Endothelial cell of umbilical vein (primary cell): ENCODE measurements at regions not wholly inside any gene's neighbourhood (a gene's known extent, or its start where the extent isn't known, plus 50 kb on each side); places are given as distances from the start of the nearest gene placed in this dataset.

Source experiments
- BruUV-seq: library from RNA; stranded (reverse); fragments of 400-500 nt; replicated peaks from 2 replicates; lab custom pipeline; 2021; lab: Mats Ljungman, UMichigan
- CTCF ChIA-PET: fragments of 300-600, 350-600 bp; sonication (Branson Sonifier 250); formaldehyde crosslinking; loops from one replicate; lab custom pipeline; 2021; ENCODE audit warnings: antibody characterized with exemption, inconsistent platforms; lab: Charles Lee
- POLR2A ChIA-PET: fragments of 300-600, 350-600 bp; sonication (Branson Sonifier 250); formaldehyde crosslinking; loops from one replicate; lab custom pipeline; 2021; ENCODE audit warnings: antibody characterized with exemption, inconsistent platforms; lab: Charles Lee
- DNase-seq: peaks from one replicate; pipeline ENCODE4 v3.0.0-alpha.2; 2011; ENCODE audit warnings: low read depth, low spot score
- FAIRE-seq: peaks from 2 replicates; lab custom pipeline; 2011; peaks lifted over from hg19 to GRCh38; lab: Jason Lieb, UNC
- H2AFZ ChIP-seq: 2 replicates; pipeline ENCODE4 v1.6.0; 2012; ENCODE audit warnings: low read depth, low read length, control low read depth, inconsistent platforms
- H3K27ac ChIP-seq: 2 replicates; pipeline ENCODE4 v1.5.1; 2011; ENCODE audit warnings: low read depth, mild to moderate bottlenecking, control low read depth, low read length, moderate library complexity; ENCODE audit not compliant: insufficient read depth
- H3K27me3 ChIP-seq, 2 experiments: 2 replicates each; pipeline versions ENCODE4 v1.6.0 to v1.6.1; 2011; ENCODE audit warnings: low read length in 2 of 2, mixed read lengths in 1 of 2; ENCODE audit not compliant: control insufficient read depth in 2 of 2, insufficient read depth in 2 of 2
- H3K36me3 ChIP-seq, 2 experiments: 2 replicates in 1 of 2; 3 replicates in 1 of 2; pipeline ENCODE4 v1.5.1; 2011; ENCODE audit warnings: low read length in 2 of 2, mild to moderate bottlenecking in 1 of 2, moderate library complexity in 1 of 2; ENCODE audit not compliant: control insufficient read depth in 2 of 2, insufficient read depth in 2 of 2; ENCODE audit errors: extremely low read depth in 1 of 2
- H3K4me1 ChIP-seq: 3 replicates; pipeline ENCODE4 v1.5.1; 2011; ENCODE audit warnings: mild to moderate bottlenecking, low read length; ENCODE audit not compliant: control insufficient read depth, insufficient read depth; ENCODE audit errors: extremely low read depth
- H3K4me2 ChIP-seq: 2 replicates; pipeline ENCODE4 v1.6.1; 2011; ENCODE audit warnings: low read length, control low read depth, mixed read lengths; ENCODE audit not compliant: insufficient read depth
- H3K4me3 ChIP-seq, 3 experiments: fragments of 200-600 bp in 1 of 3; sonication (generic), shearing (Covaris generic) in 1 of 3; replicated peaks in 1 of 3; 2 replicates each; pipeline ENCODE4 v1.5.1; 2011 to 2016; ENCODE audit warnings: control low read depth in 3 of 3, low read length in 3 of 3, mild to moderate bottlenecking in 2 of 3, inconsistent platforms in 1 of 3, low read depth in 1 of 3, moderate library complexity in 1 of 3; ENCODE audit not compliant: insufficient read depth in 1 of 3
- H3K79me2 ChIP-seq: 2 replicates; pipeline ENCODE4 v1.6.0; 2012; ENCODE audit warnings: low read length, inconsistent platforms; ENCODE audit not compliant: control insufficient read depth, insufficient read depth
- H3K9ac ChIP-seq: replicated peaks from 2 replicates; pipeline ENCODE3; 2011; ENCODE audit warnings: low read length, control low read depth; ENCODE audit not compliant: insufficient read depth; ENCODE audit errors: extremely low read depth
- H3K9me1 ChIP-seq: replicated peaks from 3 replicates; pipeline ENCODE4 v1.6.0; 2011; ENCODE audit warnings: mild to moderate bottlenecking, low read length; ENCODE audit not compliant: control insufficient read depth, insufficient read depth; ENCODE audit errors: extremely low read depth
- H3K9me3 ChIP-seq: replicated peaks from 2 replicates; pipeline ENCODE4 v1.5.1; 2012; ENCODE audit warnings: low read length, inconsistent platforms; ENCODE audit not compliant: control insufficient read depth, insufficient read depth
- H4K20me1 ChIP-seq: replicated peaks from 2 replicates; pipeline ENCODE3; 2011; ENCODE audit warnings: mild to moderate bottlenecking, low read length; ENCODE audit not compliant: control insufficient read depth, insufficient read depth; ENCODE audit errors: extremely low read depth
- CTCF ChIP-seq, 2 donors: IDR thresholded peaks; 1 replicate in 1 of 2; 2 replicates in 1 of 2; pipeline ENCODE4 v1.5.1; 2011; ENCODE audit warnings: low read length in 2 of 2, mild to moderate bottlenecking in 2 of 2, moderate library complexity in 2 of 2, control low read depth in 1 of 2, inconsistent platforms in 1 of 2, low read depth in 1 of 2; ENCODE audit not compliant: insufficient read depth in 1 of 2; ENCODE audit errors: extremely low read depth in 1 of 2
- EZH2 ChIP-seq: IDR thresholded peaks from 2 replicates; pipeline ENCODE4 v1.6.1; 2012; ENCODE audit warnings: borderline replicate concordance, low read depth, mild to moderate bottlenecking, moderate library complexity, low read length, inconsistent platforms; ENCODE audit not compliant: severe bottlenecking
- GATA2 ChIP-seq: IDR thresholded peaks from 2 replicates; pipeline ENCODE4 v1.7.0; 2011; ENCODE audit warnings: low read depth, mild to moderate bottlenecking, moderate library complexity, mixed read lengths, low read length; ENCODE audit not compliant: insufficient read length, insufficient read depth
- MAX ChIP-seq: IDR thresholded peaks from 2 replicates; pipeline ENCODE4 v1.6.1; 2011; ENCODE audit not compliant: insufficient read depth, insufficient read length
- MYC ChIP-seq: IDR thresholded peaks from one replicate; pipeline ENCODE4 v1.6.1; 2011; ENCODE audit warnings: mild to moderate bottlenecking, low read depth, low read length
- POLR2AphosphoS5 ChIP-seq: IDR thresholded peaks from 2 replicates; pipeline ENCODE4 v1.6.1; 2012; ENCODE audit warnings: low read depth, mild to moderate bottlenecking, control low read depth, low read length, moderate library complexity; ENCODE audit not compliant: insufficient read depth
- dilution Hi-C: fragments of 300-500 bp; cut with MboI; formaldehyde crosslinking; loops from one replicate; pipeline ENCODE4 v1.15.0; 2019; ENCODE audit warnings: low sequenced_read_pairs; ENCODE audit not compliant: extremely low pct_ligation_motif_present
- intact Hi-C: fragments of 100-400 bp; cut with micrococcal nuclease; formaldehyde crosslinking; loops from one replicate; pipeline ENCODE4 v1.10.0; 2022

- H2AFZ ChIP-seq = no peak overlapping the region
- BruUV-seq = no TSS peak
- POLR2A ChIA-PET = no interaction called here
Observed at GRCh38 chr3:64368257-64369020, 143.2 kb upstream of the PRICKLE2 start.

More at GRCh38 chr3:64368257-64369020, 143.2 kb upstream of the PRICKLE2 start:
- Histone ChIP-seq H3K4me1 (no peaks in the 10 kb centered on the region), H3K27ac (no peak overlapping the region), H3K79me2 (no peaks in the 10 kb centered on the region), H4K20me1 (no peaks in the 10 kb centered on the region), H3K4me2 (no peak overlapping the region), H3K9me3 (no peaks in the 10 kb centered on the region), H3K9ac (no peak overlapping the region), H3K9me1 (no peaks in the 10 kb centered on the region), H3K4me3 (no peak overlapping the region), H3K27me3 (peaks cover 3 to 7% of the 10 kb centered on the region in 2 experiments), H3K36me3 (no peaks in the 10 kb centered on the region)
- no peak for FAIRE-seq
- intact Hi-C loops (no loop called here), dilution Hi-C loops (no loop called here)
- CTCF ChIA-PET = interaction anchor here (1.7 kb wide), 1 partner anchor 338 kb away, joined by 5 read pairs; no protein-coding TSS in a partner anchor
- TF ChIP-seq EZH2 (no peak), GATA2 (no peak), POLR2AphosphoS5 (no peak), MAX (no peak), CTCF (IDR thresholded peaks at IDR 0.05; ENCODE audit: extremely low read depth in 1 of 2, insufficient read depth in 1 of 2, low read depth in 1 of 2, low read length in 2 of 2) (no peak), MYC (no peak)
- no peak for DNase-seq
